PC-3 (cell line): ENCODE measurements at regions not wholly inside any gene's neighbourhood (a gene's known extent, or its start where the extent isn't known, plus 50 kb on each side); places are given as distances from the start of the nearest gene placed in this dataset.

Experiments used
- ATAC-seq: fragments of 200-7000 bp; cut with Tn5 transposase; 2 replicates; pipeline ENCODE4 v1.9.1; 2020; ENCODE audit warnings: mild to moderate bottlenecking, moderate library complexity
- BruUV-seq: library from RNA; stranded (reverse); fragments of 400-500 nt; replicated peaks from 2 replicates; lab custom pipeline; 2021; lab: Mats Ljungman, UMichigan
- CTCF ChIA-PET: fragments of 300-600 bp; sonication (Branson Sonifier 250); formaldehyde crosslinking; loops from one replicate; lab custom pipeline; 2022; ENCODE audit warnings: antibody characterized with exemption; lab: Charles Lee
- POLR2A ChIA-PET: fragments of 300-600 bp; sonication (Branson Sonifier 250); formaldehyde crosslinking; loops from one replicate; lab custom pipeline; 2022; ENCODE audit warnings: antibody characterized with exemption; ENCODE audit not compliant: unreplicated experiment; lab: Charles Lee
- DNase-seq: peaks from one replicate; pipeline ENCODE4 v3.0.0-alpha.2; 2015
- H2AFZ ChIP-seq: fragments of 300-600 bp; sonication (generic); 2 replicates; pipeline ENCODE4 v1.6.0; 2016; ENCODE audit warnings: antibody characterized with exemption, low read length
- H3F3A ChIP-seq: fragments of 300-600 bp; sonication (generic); one replicate; pipeline ENCODE4 v1.6.0; 2017; ENCODE audit warnings: antibody characterized with exemption, low read length, control low read depth, mild to moderate bottlenecking; ENCODE audit not compliant: unreplicated experiment
- H3K27ac ChIP-seq: fragments of 300-600 bp; sonication (generic); 2 replicates; pipeline ENCODE4 v1.5.1; 2016; ENCODE audit warnings: mild to moderate bottlenecking, low read length
- H3K27me3 ChIP-seq: fragments of 300-600 bp; sonication (generic); 2 replicates; pipeline ENCODE4 v1.6.1; 2016; ENCODE audit warnings: low read length, mixed read lengths
- H3K36me3 ChIP-seq: fragments of 300-600 bp; sonication (generic); 2 replicates; pipeline ENCODE4 v1.6.1; 2016; ENCODE audit warnings: low read depth, mixed run types, low read length, mixed read lengths
- H3K4me1 ChIP-seq: fragments of 300-600 bp; sonication (generic); 2 replicates; pipeline ENCODE4 v1.5.1; 2016; ENCODE audit warnings: low read length; ENCODE audit not compliant: insufficient read depth
- H3K4me2 ChIP-seq: fragments of 300-600 bp; sonication (generic); 2 replicates; pipeline ENCODE4 v1.6.0; 2016; ENCODE audit warnings: low read length
- H3K4me3 ChIP-seq: fragments of 300-600 bp; sonication (generic); 2 replicates; pipeline ENCODE4 v1.5.1; 2016; ENCODE audit warnings: mild to moderate bottlenecking, low read length, mixed read lengths
- H3K79me2 ChIP-seq: fragments of 300-600 bp; sonication (generic); 2 replicates; pipeline ENCODE4 v1.6.1; 2017; ENCODE audit warnings: low read length, mixed read lengths
- H3K9ac ChIP-seq: fragments of 300-600 bp; sonication (generic); 2 replicates; pipeline ENCODE4 v1.6.0; 2016; ENCODE audit warnings: mild to moderate bottlenecking, low read length
- H3K9me2 ChIP-seq: fragments of 300-600 bp; sonication (generic); replicated peaks from 2 replicates; pipeline ENCODE4 v1.6.1; 2016; ENCODE audit warnings: mixed run types, low read length, mixed read lengths
- H3K9me3 ChIP-seq: fragments of 300-600 bp; sonication (generic); 2 replicates; pipeline ENCODE4 v1.6.1; 2016; ENCODE audit warnings: low read length, mixed read lengths
- H4K20me1 ChIP-seq: fragments of 300-600 bp; sonication (generic); 2 replicates; pipeline ENCODE4 v1.6.1; 2016; ENCODE audit warnings: low read length, mixed read lengths
- CTCF ChIP-seq: fragments of 300-600 bp; sonication (generic); conservative IDR thresholded peaks from 2 replicates; pipeline ENCODE4 v1.5.1; 2017; ENCODE audit warnings: antibody characterized with exemption, low read depth, mild to moderate bottlenecking, low read length
- EZH2 ChIP-seq: fragments of 300-600 bp; sonication (generic); IDR thresholded peaks from one replicate; pipeline ENCODE4 v1.6.1; 2017; ENCODE audit warnings: antibody characterized with exemption, mild to moderate bottlenecking, low read length; ENCODE audit not compliant: unreplicated experiment
- EZH2phosphoT487 ChIP-seq: fragments of 300-600 bp; sonication (generic); IDR thresholded peaks from 2 replicates; pipeline ENCODE4 v1.6.1; 2018; ENCODE audit warnings: mild to moderate bottlenecking, antibody characterized with exemption, low read length, borderline replicate concordance
- intact Hi-C: fragments of 100-400 bp; cut with micrococcal nuclease; formaldehyde crosslinking; loops from 2 replicates; pipeline ENCODE4 v1.9.0; 2023

GRCh38 chr16:27644165-27644564 lies 94.2 kb downstream of the KATNIP start:
- DNase-seq (no peak), ATAC-seq (no peak)
- Histone ChIP-seq H3K9ac (no peak overlapping the region), H3K27ac (no peak overlapping the region), H3K9me3 (no peaks in the 10 kb centered on the region), H3F3A (no peaks in the 10 kb centered on the region), H3K27me3 (no peaks in the 10 kb centered on the region), H3K4me3 (no peak overlapping the region), H3K4me2 (no peak overlapping the region), H2AFZ (no peak overlapping the region), H3K9me2 (no peaks in the 10 kb centered on the region), H3K36me3 (no peaks in the 10 kb centered on the region; the same call in 1 of the 2 replicates), H4K20me1 (no peaks in the 10 kb centered on the region), H3K79me2 (no peaks in the 10 kb centered on the region), H3K4me1 (no peaks in the 10 kb centered on the region)
- intact Hi-C loops, result loop anchor here (5.0 kb wide), 2 partner anchors 178 to 428 kb away; no protein-coding TSS in a partner anchor
- POLR2A ChIA-PET, result no interaction called here
- CTCF ChIA-PET, result no interaction called here
- no TSS peak for BruUV-seq
- TF ChIP-seq CTCF (no peak), EZH2phosphoT487 (no peak), EZH2 (no peak)

GRCh38 chr16:27645396-27645795 lies 95.5 kb downstream of the KATNIP start:
- POLR2A ChIA-PET, result no interaction called here
- DNase-seq (no peak), ATAC-seq (no peak)
- no peaks in the 10 kb centered on the region for H3K79me2 ChIP-seq
- BruUV-seq, result no TSS peak
- H3K4me2 ChIP-seq, result no peak overlapping the region
- no peaks in the 10 kb centered on the region for H4K20me1 ChIP-seq
- H3K27ac ChIP-seq, result no peak overlapping the region
- H3F3A ChIP-seq, result no peaks in the 10 kb centered on the region
- H3K9me2 ChIP-seq, result no peaks in the 10 kb centered on the region
- no peaks in the 10 kb centered on the region for H3K27me3 ChIP-seq
- H3K9me3 ChIP-seq, result no peaks in the 10 kb centered on the region
- intact Hi-C loops, result no loop called here
- H3K4me3 ChIP-seq, result no peak overlapping the region
- no peaks in the 10 kb centered on the region for H3K36me3 ChIP-seq
- no peak overlapping the region for H3K9ac ChIP-seq
- no peak for TF ChIP-seq EZH2phosphoT487
- TF ChIP-seq CTCF, result no peak
- no peak for TF ChIP-seq EZH2
- H2AFZ ChIP-seq, result no peak overlapping the region
- H3K4me1 ChIP-seq, result no peaks in the 10 kb centered on the region
- CTCF ChIA-PET, result no interaction called here

- DNase-seq (no peak), ATAC-seq (no peak)
- intact Hi-C loops, result no loop called here
- BruUV-seq, result no TSS peak
- Histone ChIP-seq H3K4me1 (no peaks in the 10 kb centered on the region), H3K27ac (no peak overlapping the region), H3K9me3 (no peaks in the 10 kb centered on the region), H3K27me3 (no peaks in the 10 kb centered on the region), H3K9me2 (no peaks in the 10 kb centered on the region), H3K9ac (no peak overlapping the region), H3K4me2 (no peak overlapping the region), H3K36me3 (no peaks in the 10 kb centered on the region), H3K4me3 (no peak overlapping the region), H3F3A (no peaks in the 10 kb centered on the region), H3K79me2 (no peaks in the 10 kb centered on the region), H2AFZ (no peak overlapping the region), H4K20me1 (no peaks in the 10 kb centered on the region)
- CTCF ChIA-PET, result no interaction called here
- POLR2A ChIA-PET, result no interaction called here
- no peak for TF ChIP-seq CTCF
These were observed 96.9 kb downstream of the KATNIP start for GRCh38 chr16:27646806-27647205.
